ENCODE measurements at regions not wholly inside any gene's neighbourhood (a gene's known extent, or its start where the extent isn't known, plus 50 kb on each side); places are given as distances from the start of the nearest gene placed in this dataset.

- Histone ChIP-seq H2AFZ (ENCODE audit: low read length) (no peak overlapping the region), H3K4me1 (ENCODE audit: insufficient read depth, low read length, severe bottlenecking) (no peaks in the 10 kb centered on the region), H3K36me3 (ENCODE audit: insufficient read depth, low read length) (no peaks in the 10 kb centered on the region), H3K27me3 (ENCODE audit: insufficient read depth, low read length) (no peaks in the 10 kb centered on the region; the same call in none of the 2 replicates), H3K27ac (ENCODE audit: low read depth, low read length, poor library complexity, severe bottlenecking) (no peak overlapping the region), H3K4me3 (ENCODE audit: low read depth, low read length, poor library complexity, severe bottlenecking) (no peak overlapping the region), H4K20me1 (ENCODE audit: insufficient read depth, low read length) (no peaks in the 10 kb centered on the region), H3F3A (ENCODE audit: insufficient read depth, low read length) (no peaks in the 10 kb centered on the region), H3K4me2 (ENCODE audit: low read length) (no peak overlapping the region), H3K79me2 (ENCODE audit: insufficient read depth, low read length) (no peaks in the 10 kb centered on the region), H3K9me2 (ENCODE audit: low read depth, low read length) (no peaks in the 10 kb centered on the region), H3K9me3 (ENCODE audit: low read length) (no peaks in the 10 kb centered on the region), H3K9ac (ENCODE audit: low read length) (no peak overlapping the region)
- TF ChIP-seq CTCF (IDR thresholded peaks at IDR 0.05; ENCODE audit: low read length), result no peak
- no peak for TF ChIP-seq EZH2 (IDR thresholded peaks at IDR 0.05; ENCODE audit: borderline replicate concordance, low read length)
These were observed 118.2 kb downstream of the FOXD2 start for GRCh38 chr1:47555841-47556560.

- no peaks in the 10 kb centered on the region for H3F3A ChIP-seq (ENCODE audit: insufficient read depth, low read length)
- no peaks in the 10 kb centered on the region for H4K20me1 ChIP-seq (ENCODE audit: insufficient read depth, low read length)
- H2AFZ ChIP-seq (ENCODE audit: low read length), result no peak overlapping the region
- no peaks in the 10 kb centered on the region for H3K9me2 ChIP-seq (ENCODE audit: low read depth, low read length)
- no peak for TF ChIP-seq EZH2 (IDR thresholded peaks at IDR 0.05; ENCODE audit: borderline replicate concordance, low read length)
- no peak for TF ChIP-seq CTCF (IDR thresholded peaks at IDR 0.05; ENCODE audit: low read length)
- no peak overlapping the region for H3K4me2 ChIP-seq (ENCODE audit: low read length)
- H3K27me3 ChIP-seq (ENCODE audit: insufficient read depth, low read length), result no peaks in the 10 kb centered on the region; the same call in none of the 2 replicates
- H3K36me3 ChIP-seq (ENCODE audit: insufficient read depth, low read length), result no peaks in the 10 kb centered on the region
- no peaks in the 10 kb centered on the region for H3K4me1 ChIP-seq (ENCODE audit: insufficient read depth, low read length, severe bottlenecking)
- H3K27ac ChIP-seq (ENCODE audit: low read depth, low read length, poor library complexity, severe bottlenecking), result no peak overlapping the region
- no peak overlapping the region for H3K9ac ChIP-seq (ENCODE audit: low read length)
- H3K79me2 ChIP-seq (ENCODE audit: insufficient read depth, low read length), result no peaks in the 10 kb centered on the region
- H3K4me3 ChIP-seq (ENCODE audit: low read depth, low read length, poor library complexity, severe bottlenecking), result no peak overlapping the region
- H3K9me3 ChIP-seq (ENCODE audit: low read length), result no peaks in the 10 kb centered on the region
These were observed 119.2 kb downstream of the FOXD2 start for GRCh38 chr1:47557066-47557465.

- H3K9me3 ChIP-seq (ENCODE audit: low read length), result no peaks in the 10 kb centered on the region
- no peak overlapping the region for H3K27ac ChIP-seq (ENCODE audit: low read depth, low read length, poor library complexity, severe bottlenecking)
- H3F3A ChIP-seq (ENCODE audit: insufficient read depth, low read length), result no peaks in the 10 kb centered on the region
- no peaks in the 10 kb centered on the region for H3K9me2 ChIP-seq (ENCODE audit: low read depth, low read length)
- no peak overlapping the region for H3K4me2 ChIP-seq (ENCODE audit: low read length)
- H3K4me1 ChIP-seq (ENCODE audit: insufficient read depth, low read length, severe bottlenecking), result no peaks in the 10 kb centered on the region
- H3K36me3 ChIP-seq (ENCODE audit: insufficient read depth, low read length), result no peaks in the 10 kb centered on the region
- no peaks in the 10 kb centered on the region for H4K20me1 ChIP-seq (ENCODE audit: insufficient read depth, low read length)
- no peak overlapping the region for H3K4me3 ChIP-seq (ENCODE audit: low read depth, low read length, poor library complexity, severe bottlenecking)
- no peaks in the 10 kb centered on the region for H3K79me2 ChIP-seq (ENCODE audit: insufficient read depth, low read length)
- H2AFZ ChIP-seq (ENCODE audit: low read length), result no peak overlapping the region
- TF ChIP-seq EZH2 (IDR thresholded peaks at IDR 0.05; ENCODE audit: borderline replicate concordance, low read length) (no peak), CTCF (IDR thresholded peaks at IDR 0.05; ENCODE audit: low read length) (no peak)
- no peak overlapping the region for H3K9ac ChIP-seq (ENCODE audit: low read length)
- H3K27me3 ChIP-seq (ENCODE audit: insufficient read depth, low read length), result no peaks in the 10 kb centered on the region; the same call in none of the 2 replicates
These were observed 121.1 kb downstream of the FOXD2 start for GRCh38 chr1:47558601-47559593.

All from OCI-LY1 (cell line).